Ishikawa (cell line): ENCODE measurements at regions not wholly inside any gene's neighbourhood (a gene's known extent, or its start where the extent isn't known, plus 50 kb on each side); places are given as distances from the start of the nearest gene placed in this dataset.

ENCODE experiments used
- CEBPB ChIP-seq: IDR thresholded peaks from 2 replicates; pipeline ENCODE4 v1.6.1; 2012
- CREB1 ChIP-seq: IDR thresholded peaks from 2 replicates; pipeline ENCODE4 v1.6.1; 2012; ENCODE audit warnings: low read depth
- EGR1 ChIP-seq: IDR thresholded peaks from 2 replicates; pipeline ENCODE4 v1.6.1; 2012
- EP300 ChIP-seq: IDR thresholded peaks from 2 replicates; pipeline ENCODE4 v1.6.1; 2012; ENCODE audit warnings: borderline replicate concordance
- FOXM1 ChIP-seq: IDR thresholded peaks from 2 replicates; pipeline ENCODE4 v1.6.1; 2012; ENCODE audit warnings: low read depth, borderline replicate concordance
- NFIC ChIP-seq: IDR thresholded peaks from 2 replicates; pipeline ENCODE4 v1.6.1; 2012
- RAD21 ChIP-seq: IDR thresholded peaks from 2 replicates; pipeline ENCODE4 v1.6.1; 2012; ENCODE audit warnings: low read depth
- TAF1 ChIP-seq: IDR thresholded peaks from 2 replicates; pipeline ENCODE4 v1.6.1; 2012; ENCODE audit warnings: low read depth, mild to moderate bottlenecking
- TCF12 ChIP-seq: IDR thresholded peaks from 2 replicates; pipeline ENCODE4 v1.6.1; 2012; ENCODE audit warnings: low read depth
- TEAD4 ChIP-seq: IDR thresholded peaks from 2 replicates; pipeline ENCODE4 v1.6.1; 2012
- YY1 ChIP-seq: IDR thresholded peaks from 2 replicates; pipeline ENCODE4 v1.6.1; 2012; ENCODE audit warnings: low read depth
- ZBTB7A ChIP-seq: IDR thresholded peaks from 2 replicates; pipeline ENCODE4 v1.6.1; 2012; ENCODE audit warnings: low read depth
- TF ChIP-seq, protein P1 (sequence below): IDR thresholded peaks from 2 replicates; pipeline ENCODE4 v1.6.1; 2012
- TF ChIP-seq, protein P2 (sequence below): IDR thresholded peaks from 2 replicates; pipeline ENCODE4 v1.6.1; 2012
- TF ChIP-seq, protein P3 (sequence below): IDR thresholded peaks from 2 replicates; pipeline ENCODE4 v1.6.1; 2012; ENCODE audit warnings: low read depth, mild to moderate bottlenecking

DNA sequence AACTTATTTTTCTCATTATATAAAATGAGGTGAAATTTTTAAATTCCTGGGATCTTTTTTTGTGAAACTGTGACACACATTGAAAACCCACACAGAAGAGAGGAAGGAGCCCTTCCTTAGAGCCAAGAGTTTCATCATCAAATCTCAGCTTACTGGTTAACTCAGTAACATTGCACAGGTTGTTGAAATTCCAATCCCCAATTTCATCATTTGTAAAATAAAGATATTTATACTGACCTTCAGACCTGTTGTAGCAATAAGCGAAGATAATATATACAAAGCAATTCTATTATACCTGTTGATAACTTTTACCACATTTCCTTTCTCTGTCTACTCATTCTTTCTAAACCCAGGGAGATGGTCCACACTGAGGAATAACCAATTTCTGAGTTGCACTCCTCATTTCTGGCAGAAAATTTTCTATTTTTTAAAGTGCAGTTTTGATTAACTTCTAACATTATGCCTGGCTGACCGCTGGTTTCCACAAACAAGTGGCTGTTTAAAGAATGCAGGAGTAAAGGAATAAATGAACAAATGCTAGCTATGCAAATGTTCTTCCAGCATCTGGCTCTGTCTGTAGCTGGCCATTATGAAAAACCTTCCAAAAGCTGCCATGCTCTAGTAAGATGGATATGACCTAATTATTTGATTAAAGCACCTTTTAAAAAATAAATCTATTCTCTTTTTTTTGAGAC is 105.7 kb upstream of the LINC00305 start:
- TF ChIP-seq RAD21 = no peak
- TF ChIP-seq, protein P1, sequence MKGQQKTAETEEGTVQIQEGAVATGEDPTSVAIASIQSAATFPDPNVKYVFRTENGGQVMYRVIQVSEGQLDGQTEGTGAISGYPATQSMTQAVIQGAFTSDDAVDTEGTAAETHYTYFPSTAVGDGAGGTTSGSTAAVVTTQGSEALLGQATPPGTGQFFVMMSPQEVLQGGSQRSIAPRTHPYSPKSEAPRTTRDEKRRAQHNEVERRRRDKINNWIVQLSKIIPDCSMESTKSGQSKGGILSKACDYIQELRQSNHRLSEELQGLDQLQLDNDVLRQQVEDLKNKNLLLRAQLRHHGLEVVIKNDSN = no peak
- TF ChIP-seq ZBTB7A = no peak
- no peak for TF ChIP-seq EP300
- TF ChIP-seq TCF12 = no peak
- no peak for TF ChIP-seq YY1
- TF ChIP-seq, protein P2, sequence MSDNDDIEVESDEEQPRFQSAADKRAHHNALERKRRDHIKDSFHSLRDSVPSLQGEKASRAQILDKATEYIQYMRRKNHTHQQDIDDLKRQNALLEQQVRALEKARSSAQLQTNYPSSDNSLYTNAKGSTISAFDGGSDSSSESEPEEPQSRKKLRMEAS = no peak
- TF ChIP-seq NFIC = no peak
- no peak for TF ChIP-seq CREB1
- TF ChIP-seq CEBPB = no peak

DNA sequence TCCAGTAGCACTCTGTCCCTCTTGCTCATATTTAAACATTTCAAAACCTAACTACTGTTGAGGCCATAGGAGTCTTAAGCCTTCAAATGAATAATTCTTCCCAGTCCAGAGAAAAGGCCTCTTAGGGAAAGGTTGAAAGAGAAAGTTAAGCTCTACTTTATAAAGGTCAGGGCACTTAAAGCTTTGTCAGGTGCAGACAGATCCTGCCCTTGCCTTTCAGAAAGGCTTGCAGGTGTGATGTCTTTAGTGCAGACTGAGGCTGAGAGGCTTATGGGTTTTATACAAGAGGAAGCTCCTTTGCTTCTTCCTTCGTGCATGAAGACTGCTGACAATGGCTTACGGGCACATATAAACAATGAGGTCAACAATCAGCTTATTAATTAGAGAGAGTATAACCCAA is 105.0 kb upstream of the LINC00305 start:
- TF ChIP-seq TCF12 = no peak
- TF ChIP-seq FOXM1 = no peak
- TF ChIP-seq EP300 = no peak
- TF ChIP-seq, protein P1 = no peak
- TF ChIP-seq EGR1 = no peak
- TF ChIP-seq TEAD4 = no peak

DNA sequence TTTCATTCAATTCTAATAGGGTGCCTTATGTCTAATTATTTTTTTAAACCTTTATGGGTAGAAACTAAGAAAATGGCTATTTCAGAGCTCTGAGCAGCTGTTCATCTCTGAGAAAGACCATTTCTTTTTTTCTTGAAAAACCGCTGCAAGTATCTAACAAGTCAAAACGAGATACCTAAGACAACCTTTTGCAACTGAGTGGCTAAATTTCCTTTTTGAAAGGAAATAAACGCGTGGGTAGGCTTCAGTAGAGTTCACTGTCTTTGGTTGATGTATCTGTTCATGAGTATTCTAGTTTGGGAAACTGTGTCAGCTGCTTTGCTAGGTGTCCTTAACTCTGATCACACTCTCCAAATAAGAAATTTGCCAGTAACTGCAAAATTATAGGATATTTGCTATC is 104.3 kb upstream of the LINC00305 start:
- TF ChIP-seq, protein P3, sequence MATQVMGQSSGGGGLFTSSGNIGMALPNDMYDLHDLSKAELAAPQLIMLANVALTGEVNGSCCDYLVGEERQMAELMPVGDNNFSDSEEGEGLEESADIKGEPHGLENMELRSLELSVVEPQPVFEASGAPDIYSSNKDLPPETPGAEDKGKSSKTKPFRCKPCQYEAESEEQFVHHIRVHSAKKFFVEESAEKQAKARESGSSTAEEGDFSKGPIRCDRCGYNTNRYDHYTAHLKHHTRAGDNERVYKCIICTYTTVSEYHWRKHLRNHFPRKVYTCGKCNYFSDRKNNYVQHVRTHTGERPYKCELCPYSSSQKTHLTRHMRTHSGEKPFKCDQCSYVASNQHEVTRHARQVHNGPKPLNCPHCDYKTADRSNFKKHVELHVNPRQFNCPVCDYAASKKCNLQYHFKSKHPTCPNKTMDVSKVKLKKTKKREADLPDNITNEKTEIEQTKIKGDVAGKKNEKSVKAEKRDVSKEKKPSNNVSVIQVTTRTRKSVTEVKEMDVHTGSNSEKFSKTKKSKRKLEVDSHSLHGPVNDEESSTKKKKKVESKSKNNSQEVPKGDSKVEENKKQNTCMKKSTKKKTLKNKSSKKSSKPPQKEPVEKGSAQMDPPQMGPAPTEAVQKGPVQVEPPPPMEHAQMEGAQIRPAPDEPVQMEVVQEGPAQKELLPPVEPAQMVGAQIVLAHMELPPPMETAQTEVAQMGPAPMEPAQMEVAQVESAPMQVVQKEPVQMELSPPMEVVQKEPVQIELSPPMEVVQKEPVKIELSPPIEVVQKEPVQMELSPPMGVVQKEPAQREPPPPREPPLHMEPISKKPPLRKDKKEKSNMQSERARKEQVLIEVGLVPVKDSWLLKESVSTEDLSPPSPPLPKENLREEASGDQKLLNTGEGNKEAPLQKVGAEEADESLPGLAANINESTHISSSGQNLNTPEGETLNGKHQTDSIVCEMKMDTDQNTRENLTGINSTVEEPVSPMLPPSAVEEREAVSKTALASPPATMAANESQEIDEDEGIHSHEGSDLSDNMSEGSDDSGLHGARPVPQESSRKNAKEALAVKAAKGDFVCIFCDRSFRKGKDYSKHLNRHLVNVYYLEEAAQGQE = no peak
- TF ChIP-seq, protein P1 = no peak
- TF ChIP-seq NFIC (no peak), CEBPB (no peak), RAD21 (no peak), TCF12 (no peak), TEAD4 (no peak), YY1 (no peak), TAF1 (no peak), EP300 (no peak), FOXM1 (no peak), CREB1 (no peak)
- TF ChIP-seq, protein P2 = no peak

DNA sequence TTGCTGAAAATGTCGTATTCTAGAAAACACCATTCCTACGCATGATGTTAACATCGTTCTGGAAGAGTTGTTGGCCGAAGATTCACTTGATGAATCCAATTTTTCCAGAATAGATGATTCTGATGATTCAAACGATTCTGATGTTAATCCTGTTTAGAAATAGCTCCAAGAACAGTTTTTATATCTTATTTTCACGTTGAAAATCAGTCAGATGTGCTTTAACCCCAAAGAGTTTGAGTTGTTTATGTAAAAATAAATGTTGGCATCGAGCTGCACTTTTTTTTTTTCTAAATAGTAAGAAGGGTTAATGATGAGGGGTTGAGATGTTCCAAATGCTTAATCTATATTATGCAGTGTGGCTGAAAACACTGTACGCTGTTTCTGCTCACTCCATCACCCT is 99.9 kb upstream of the LINC00305 start:
- TF ChIP-seq RAD21 = no peak
- no peak for TF ChIP-seq FOXM1
- no peak for TF ChIP-seq CEBPB
- no peak for TF ChIP-seq TCF12

DNA sequence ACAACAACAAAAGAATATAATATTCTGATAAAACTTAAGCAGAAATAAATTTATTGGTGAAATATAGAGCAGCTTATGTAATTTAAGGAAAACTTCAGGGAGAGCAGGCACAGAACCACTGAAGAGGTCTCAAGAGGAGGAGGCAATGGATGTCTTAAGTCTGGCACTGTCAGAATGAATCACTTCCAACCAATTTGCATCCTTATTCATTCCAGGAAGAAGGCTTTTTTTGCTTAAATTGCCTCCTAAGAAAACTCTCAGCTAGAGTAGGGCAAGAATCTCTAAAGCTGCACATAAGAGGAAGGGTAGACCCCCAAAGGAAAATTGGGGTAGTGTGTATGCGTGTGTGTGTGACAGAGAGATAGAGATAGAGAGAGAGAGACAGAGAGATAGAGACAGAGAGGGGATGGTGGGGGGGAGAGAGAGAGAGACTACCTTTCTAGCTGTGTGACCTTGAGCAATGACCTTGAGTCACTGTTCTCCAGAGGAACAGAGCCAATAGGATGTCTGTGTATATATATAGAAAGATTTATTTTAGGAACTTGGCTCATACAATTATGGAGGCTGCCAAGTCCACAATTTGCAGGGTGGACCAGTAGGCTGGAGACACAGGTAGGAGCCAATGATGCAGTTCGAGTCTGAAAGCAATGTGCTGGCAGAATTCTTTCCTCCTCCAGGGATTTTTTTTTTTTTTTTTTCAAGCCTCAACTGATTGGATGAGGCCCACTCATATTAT is 96.4 kb upstream of the LINC00305 start:
- TF ChIP-seq TAF1 (no peak), TEAD4 (no peak), ZBTB7A (no peak), EGR1 (no peak), CEBPB (no peak), FOXM1 (no peak), NFIC (no peak), EP300 (no peak), CREB1 (no peak), TCF12 (no peak), RAD21 (no peak), YY1 (no peak)
- TF ChIP-seq, protein P3 = no peak
- TF ChIP-seq, protein P2 = no peak
- TF ChIP-seq, protein P1 = no peak
